ENCODE measurements at regions not wholly inside any gene's neighbourhood (a gene's known extent, or its start where the extent isn't known, plus 50 kb on each side); places are given as distances from the start of the nearest gene placed in this dataset.

GRCh38 chr11:88390254-88390653 is 52.7 kb upstream of the CTSC start:
- no peak overlapping the region for H3K4me2 ChIP-seq
- H3K27me3 ChIP-seq = no peaks in the 10 kb centered on the region
- H4K20me1 ChIP-seq (ENCODE audit: low read depth) = no peaks in the 10 kb centered on the region
- Mint-ChIP-seq H3K27me3 (ENCODE audit: insufficient read depth, low read depth) (no peaks in the 10 kb centered on the region), H3K9me3 (peaks cover 5% of the 10 kb centered on the region), H3K27ac (no peak overlapping the region), H3K4me3 (no peak overlapping the region), H3K4me1 (no peaks in the 10 kb centered on the region), H3K36me3 (no peaks in the 10 kb centered on the region)
- no peak overlapping the region for H2AFZ ChIP-seq (replicated peaks)
- TF ChIP-seq EZH2phosphoT487 (IDR thresholded peaks at IDR 0.05) (no peak), EZH2 (IDR thresholded peaks at IDR 0.05) (no peak), CTCF (IDR thresholded peaks at IDR 0.05) (no peak)
- no peaks in the 10 kb centered on the region for H3K36me3 ChIP-seq
- H3K27ac ChIP-seq = no peak overlapping the region
- no peaks in the 10 kb centered on the region for H3F3A ChIP-seq (ENCODE audit: low read depth)
- H3K4me1 ChIP-seq = no peaks in the 10 kb centered on the region
- no peaks in the 10 kb centered on the region for H3K9me3 ChIP-seq (ENCODE audit: low read depth)
- H3K4me3 ChIP-seq = no peak overlapping the region
- H3K79me2 ChIP-seq (ENCODE audit: low read depth) = no peaks in the 10 kb centered on the region
- no peak overlapping the region for H3K9ac ChIP-seq
- no peak for DNase-seq (ENCODE audit: low spot score)

- Mint-ChIP-seq H3K4me1 (peaks cover 10% of the 10 kb centered on the region), H3K27ac (no peak overlapping the region), H3K27me3 (ENCODE audit: insufficient read depth, low read depth) (no peaks in the 10 kb centered on the region), H3K4me3 (no peak overlapping the region), H3K9me3 (peaks cover 5% of the 10 kb centered on the region), H3K36me3 (no peaks in the 10 kb centered on the region)
- no peak for TF ChIP-seq CTCF (IDR thresholded peaks at IDR 0.05)
- H3F3A ChIP-seq (ENCODE audit: low read depth) = no peaks in the 10 kb centered on the region
- H4K20me1 ChIP-seq (ENCODE audit: low read depth) = no peaks in the 10 kb centered on the region
- no peak overlapping the region for H2AFZ ChIP-seq (replicated peaks)
- DNase-seq (ENCODE audit: low spot score) = no peak
- no peak overlapping the region for H3K4me3 ChIP-seq
- no peak overlapping the region for H3K27ac ChIP-seq
- H3K9ac ChIP-seq = no peak overlapping the region
- H3K4me2 ChIP-seq = no peak overlapping the region
- no peaks in the 10 kb centered on the region for H3K36me3 ChIP-seq
- H3K9me3 ChIP-seq (ENCODE audit: low read depth) = no peaks in the 10 kb centered on the region
- H3K4me1 ChIP-seq = no peaks in the 10 kb centered on the region
- no peaks in the 10 kb centered on the region for H3K27me3 ChIP-seq
- no peaks in the 10 kb centered on the region for H3K79me2 ChIP-seq (ENCODE audit: low read depth)
Observed at GRCh38 chr11:88387957-88388356, 50.4 kb upstream of the CTSC start.
